Panc1 (cell line): ENCODE measurements at regions not wholly inside any gene's neighbourhood (a gene's known extent, or its start where the extent isn't known, plus 50 kb on each side); places are given as distances from the start of the nearest gene placed in this dataset.

ENCODE experiments used
- ATAC-seq: fragments of 200-7000 bp; cut with Tn5 transposase; 2 replicates; pipeline ENCODE4 v1.9.1; 2020; ENCODE audit warnings: mild to moderate bottlenecking, moderate library complexity
- BruUV-seq: library from RNA; stranded (reverse); fragments of 400-500 nt; replicated peaks from 2 replicates; lab custom pipeline; 2021; lab: Mats Ljungman, UMichigan
- CTCF ChIA-PET: fragments of 300-600 bp; sonication (Branson Sonifier 250); formaldehyde crosslinking; loops from one replicate; lab custom pipeline; 2022; ENCODE audit warnings: antibody characterized with exemption; lab: Charles Lee
- POLR2A ChIA-PET: fragments of 300-600 bp; sonication (Branson Sonifier 250); formaldehyde crosslinking; loops from one replicate; lab custom pipeline; 2022; ENCODE audit warnings: antibody characterized with exemption; lab: Charles Lee
- DNase-seq: peaks from one replicate; pipeline ENCODE4 v3.0.0-alpha.2; 2010; ENCODE audit warnings: low read depth, low spot score
- H3K27ac ChIP-seq: 2 replicates; pipeline ENCODE4 v1.5.1; 2011; ENCODE audit warnings: mild to moderate bottlenecking, low read length, inconsistent platforms
- H3K27me3 ChIP-seq: fragments of 200-500 bp; sonication (Bioruptor generic); 2 replicates; pipeline ENCODE4 v1.6.0; 2014; ENCODE audit warnings: low read length, inconsistent platforms; ENCODE audit not compliant: control insufficient read depth, insufficient read depth
- H3K36me3 ChIP-seq: fragments of 200-500 bp; sonication (Bioruptor generic); 2 replicates; pipeline ENCODE4 v1.5.1; 2014; ENCODE audit warnings: inconsistent platforms, mild to moderate bottlenecking, low read length, moderate library complexity; ENCODE audit not compliant: control insufficient read depth, insufficient read depth
- H3K4me1 ChIP-seq: 2 replicates; pipeline ENCODE4 v1.5.1; 2011; ENCODE audit warnings: inconsistent platforms, mild to moderate bottlenecking, low read length, moderate library complexity; ENCODE audit not compliant: control insufficient read depth, insufficient read depth
- H3K4me3 ChIP-seq, 2 experiments: 2 replicates each; pipeline ENCODE4 v1.5.1; 2011 to 2012; ENCODE audit warnings: low read depth in 2 of 2, low read length in 2 of 2, mild to moderate bottlenecking in 2 of 2, inconsistent platforms in 1 of 2, moderate library complexity in 1 of 2
- H3K9me3 ChIP-seq: fragments of 200-500 bp; sonication (Bioruptor generic); 2 replicates; pipeline ENCODE4 v1.5.1; 2014; ENCODE audit warnings: low read depth, mild to moderate bottlenecking, inconsistent platforms, low read length, moderate library complexity; ENCODE audit not compliant: control insufficient read depth, insufficient read depth
- CTCF ChIP-seq: fragments of 450-650 bp; IDR thresholded peaks from 2 replicates; pipeline ENCODE4 v1.5.1; 2017; ENCODE audit warnings: mild to moderate bottlenecking
- POLR2AphosphoS5 ChIP-seq: IDR thresholded peaks from 2 replicates; pipeline ENCODE4 v1.6.1; 2012; ENCODE audit warnings: mild to moderate bottlenecking, low read depth, low read length, moderate library complexity
- SIN3A ChIP-seq: IDR thresholded peaks from 2 replicates; pipeline ENCODE4 v1.6.1; 2012; ENCODE audit warnings: low read depth, mild to moderate bottlenecking, low read length, moderate library complexity, borderline replicate concordance; ENCODE audit not compliant: insufficient read depth
- TCF7L2 ChIP-seq: IDR thresholded peaks from 2 replicates; pipeline ENCODE4 v1.6.1; 2011; ENCODE audit warnings: mild to moderate bottlenecking, low read depth, low read length, inconsistent platforms
- in situ Hi-C: cut with HindIII; loops from 2 replicates; pipeline ENCODE4 v1.10.0; 2016; ENCODE audit warnings: low sequenced_read_pairs, low pct_unique_long_range_greater_than_20kb
- intact Hi-C: fragments of 100-400 bp; cut with micrococcal nuclease; formaldehyde crosslinking; loops from one replicate; pipeline ENCODE4 v1.10.0; 2022; ENCODE audit not compliant: unreplicated experiment
- TF ChIP-seq, protein P1 (sequence below), 2 experiments: IDR thresholded peaks; 2 replicates each; pipeline ENCODE4 v1.6.1; 2011 to 2012; ENCODE audit warnings: low read depth in 2 of 2, control low read depth in 1 of 2, low read length in 1 of 2, mild to moderate bottlenecking in 1 of 2, moderate library complexity in 1 of 2; ENCODE audit not compliant: insufficient read depth in 1 of 2

DNA sequence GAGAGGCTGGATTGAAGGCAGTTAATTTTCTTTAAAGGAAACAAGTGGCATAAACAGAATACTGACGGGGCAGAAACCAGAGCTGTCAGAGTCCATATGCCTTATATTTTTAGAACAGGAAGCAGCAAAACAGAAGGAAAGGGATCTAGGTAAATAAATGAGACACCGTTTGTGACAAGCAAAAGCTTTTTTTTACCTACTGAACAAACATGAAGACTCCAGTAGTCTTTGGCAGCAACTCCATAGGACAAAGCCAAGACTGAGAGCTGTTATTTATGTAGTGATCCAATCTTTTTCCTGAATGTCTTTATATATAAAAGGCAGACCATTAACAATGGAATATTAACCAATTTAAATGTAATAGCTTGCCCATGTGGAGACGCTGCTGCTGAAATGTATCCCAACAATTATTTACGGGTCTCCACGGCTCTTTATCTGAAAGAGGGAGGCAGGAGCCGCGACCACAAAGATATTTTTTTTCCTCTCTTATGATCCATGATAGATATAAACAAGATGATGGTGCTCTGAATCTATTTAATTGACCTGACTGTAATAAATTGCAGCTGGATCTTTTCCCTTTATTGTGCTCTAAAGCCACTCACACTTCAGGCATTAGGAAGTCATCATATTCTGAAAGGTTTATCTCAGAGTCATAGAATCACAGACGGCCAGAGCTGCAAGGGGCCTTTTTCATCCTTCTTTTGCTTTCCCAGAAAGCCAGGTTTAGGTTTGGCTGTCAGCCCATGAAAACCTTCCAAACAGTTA lies 687.8 kb downstream of the EFNB2 start:
- Histone ChIP-seq H3K27ac (no peak overlapping the region), H3K9me3 (no peaks in the 10 kb centered on the region), H3K36me3 (no peaks in the 10 kb centered on the region), H3K4me3 (no peak overlapping the region), H3K4me1 (no peaks in the 10 kb centered on the region), H3K27me3 (no peaks in the 10 kb centered on the region)
- POLR2A ChIA-PET = interaction anchor here (0.6 kb wide), 1 partner anchor 58 kb away, joined by 3 read pairs; no protein-coding TSS in a partner anchor
- CTCF ChIA-PET = no interaction called here
- in situ Hi-C loops (no loop called here), intact Hi-C loops (no loop called here)
- no TSS peak for BruUV-seq
- TF ChIP-seq POLR2AphosphoS5 (no peak), SIN3A (no peak), CTCF (no peak), TCF7L2 (no peak)
- TF ChIP-seq, protein P1, sequence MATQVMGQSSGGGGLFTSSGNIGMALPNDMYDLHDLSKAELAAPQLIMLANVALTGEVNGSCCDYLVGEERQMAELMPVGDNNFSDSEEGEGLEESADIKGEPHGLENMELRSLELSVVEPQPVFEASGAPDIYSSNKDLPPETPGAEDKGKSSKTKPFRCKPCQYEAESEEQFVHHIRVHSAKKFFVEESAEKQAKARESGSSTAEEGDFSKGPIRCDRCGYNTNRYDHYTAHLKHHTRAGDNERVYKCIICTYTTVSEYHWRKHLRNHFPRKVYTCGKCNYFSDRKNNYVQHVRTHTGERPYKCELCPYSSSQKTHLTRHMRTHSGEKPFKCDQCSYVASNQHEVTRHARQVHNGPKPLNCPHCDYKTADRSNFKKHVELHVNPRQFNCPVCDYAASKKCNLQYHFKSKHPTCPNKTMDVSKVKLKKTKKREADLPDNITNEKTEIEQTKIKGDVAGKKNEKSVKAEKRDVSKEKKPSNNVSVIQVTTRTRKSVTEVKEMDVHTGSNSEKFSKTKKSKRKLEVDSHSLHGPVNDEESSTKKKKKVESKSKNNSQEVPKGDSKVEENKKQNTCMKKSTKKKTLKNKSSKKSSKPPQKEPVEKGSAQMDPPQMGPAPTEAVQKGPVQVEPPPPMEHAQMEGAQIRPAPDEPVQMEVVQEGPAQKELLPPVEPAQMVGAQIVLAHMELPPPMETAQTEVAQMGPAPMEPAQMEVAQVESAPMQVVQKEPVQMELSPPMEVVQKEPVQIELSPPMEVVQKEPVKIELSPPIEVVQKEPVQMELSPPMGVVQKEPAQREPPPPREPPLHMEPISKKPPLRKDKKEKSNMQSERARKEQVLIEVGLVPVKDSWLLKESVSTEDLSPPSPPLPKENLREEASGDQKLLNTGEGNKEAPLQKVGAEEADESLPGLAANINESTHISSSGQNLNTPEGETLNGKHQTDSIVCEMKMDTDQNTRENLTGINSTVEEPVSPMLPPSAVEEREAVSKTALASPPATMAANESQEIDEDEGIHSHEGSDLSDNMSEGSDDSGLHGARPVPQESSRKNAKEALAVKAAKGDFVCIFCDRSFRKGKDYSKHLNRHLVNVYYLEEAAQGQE (IDR thresholded peaks at IDR 0.05; ENCODE audit: insufficient read depth in 1 of 2, low read depth in 2 of 2, low read length in 1 of 2) = no peak
- ATAC-seq (no peak), DNase-seq (no peak)

- H3K27me3 ChIP-seq = no peaks in the 10 kb centered on the region
- TF ChIP-seq TCF7L2 = no peak
- TF ChIP-seq, protein P1 (IDR thresholded peaks at IDR 0.05; ENCODE audit: insufficient read depth in 1 of 2, low read depth in 2 of 2, low read length in 1 of 2) = no peak
- TF ChIP-seq POLR2AphosphoS5 = no peak
- no peak for TF ChIP-seq CTCF
- TF ChIP-seq SIN3A = no peak
- no peak overlapping the region for H3K4me3 ChIP-seq
- no peaks in the 10 kb centered on the region for H3K9me3 ChIP-seq
- no peak overlapping the region for H3K27ac ChIP-seq
- DNase-seq = no peak
- in situ Hi-C loops (no loop called here), intact Hi-C loops (no loop called here)
- no peak for ATAC-seq
- POLR2A ChIA-PET = interaction anchor here (0.6 kb wide), 1 partner anchor 57 kb away, joined by 3 read pairs; no protein-coding TSS in a partner anchor
- no peaks in the 10 kb centered on the region for H3K36me3 ChIP-seq
- no peaks in the 10 kb centered on the region for H3K4me1 ChIP-seq
- BruUV-seq = no TSS peak
- CTCF ChIA-PET = no interaction called here
These were observed 688.5 kb downstream of the EFNB2 start for GRCh38 chr13:105846923-105847322.
